ENCODE measurements at regions not wholly inside any gene's neighbourhood (a gene's known extent, or its start where the extent isn't known, plus 50 kb on each side); places are given as distances from the start of the nearest gene placed in this dataset.

- no peaks in the 10 kb centered on the region for H3K36me3 Mint-ChIP-seq (ENCODE audit: low read depth)
- no peak overlapping the region for H3K4me3 Mint-ChIP-seq
- H3K9me3 Mint-ChIP-seq: peaks cover 6% of the 10 kb centered on the region
- peaks cover 9% of the 10 kb centered on the region for H3K4me1 Mint-ChIP-seq
- H3K27me3 Mint-ChIP-seq (ENCODE audit: low read depth, poor library complexity): peaks cover 6% of the 10 kb centered on the region
- no peak for TF ChIP-seq CTCF (IDR thresholded peaks at IDR 0.05)
- H3K27ac Mint-ChIP-seq: no peak overlapping the region
- no peak for DNase-seq
Measured at GRCh38 chr15:94162939-94163338, 68.4 kb upstream of the MCTP2 start.

- no peaks in the 10 kb centered on the region for H3K36me3 Mint-ChIP-seq (ENCODE audit: low read depth)
- TF ChIP-seq CTCF (IDR thresholded peaks at IDR 0.05): no peak
- no peak overlapping the region for H3K4me3 Mint-ChIP-seq
- no peaks in the 10 kb centered on the region for H3K4me1 Mint-ChIP-seq
- no peak for DNase-seq
- peaks cover 31% of the 10 kb centered on the region for H3K9me3 Mint-ChIP-seq
- no peak overlapping the region for H3K27ac Mint-ChIP-seq
- H3K27me3 Mint-ChIP-seq (ENCODE audit: low read depth, poor library complexity): peaks cover 3% of the 10 kb centered on the region
Measured at GRCh38 chr15:94154255-94154654, 77.1 kb upstream of the MCTP2 start.

- DNase-seq: no peak
- no peak overlapping the region for H3K27ac Mint-ChIP-seq
- TF ChIP-seq CTCF (IDR thresholded peaks at IDR 0.05): no peak
- peaks cover 28% of the 10 kb centered on the region for H3K9me3 Mint-ChIP-seq
- peaks cover 6% of the 10 kb centered on the region for H3K4me1 Mint-ChIP-seq
- H3K4me3 Mint-ChIP-seq: no peak overlapping the region
- peaks cover 7% of the 10 kb centered on the region for H3K27me3 Mint-ChIP-seq (ENCODE audit: low read depth, poor library complexity)
- H3K36me3 Mint-ChIP-seq (ENCODE audit: low read depth): peaks cover 7% of the 10 kb centered on the region
Measured at GRCh38 chr15:94145046-94145445, 86.3 kb upstream of the MCTP2 start.

- H3K9me3 Mint-ChIP-seq: peaks cover 18% of the 10 kb centered on the region
- H3K4me1 Mint-ChIP-seq: peaks cover 6% of the 10 kb centered on the region
- peaks cover 7% of the 10 kb centered on the region for H3K36me3 Mint-ChIP-seq (ENCODE audit: low read depth)
- DNase-seq: no peak
- H3K4me3 Mint-ChIP-seq: no peak overlapping the region
- H3K27me3 Mint-ChIP-seq (ENCODE audit: low read depth, poor library complexity): peaks cover 3% of the 10 kb centered on the region
- no peak for TF ChIP-seq CTCF (IDR thresholded peaks at IDR 0.05)
- H3K27ac Mint-ChIP-seq: no peak overlapping the region
Measured at GRCh38 chr15:94141802-94142201, 89.6 kb upstream of the MCTP2 start.

GRCh38 chr15:94135486-94136147 lies 95.7 kb upstream of the MCTP2 start:
- peak; percentile 22 for TF ChIP-seq CTCF (IDR thresholded peaks at IDR 0.05)
- Mint-ChIP-seq H3K4me1 (no peaks in the 10 kb centered on the region), H3K27me3 (ENCODE audit: low read depth, poor library complexity) (peaks cover 4% of the 10 kb centered on the region), H3K9me3 (peaks cover 14% of the 10 kb centered on the region), H3K27ac (no peak overlapping the region), H3K4me3 (no peak overlapping the region), H3K36me3 (ENCODE audit: low read depth) (no peaks in the 10 kb centered on the region)
- DNase-seq: no peak

GRCh38 chr15:94131875-94132274 lies 99.5 kb upstream of the MCTP2 start:
- Mint-ChIP-seq H3K27ac (no peak overlapping the region), H3K27me3 (ENCODE audit: low read depth, poor library complexity) (peaks cover 4% of the 10 kb centered on the region), H3K4me1 (no peaks in the 10 kb centered on the region), H3K36me3 (ENCODE audit: low read depth) (no peaks in the 10 kb centered on the region), H3K4me3 (no peak overlapping the region), H3K9me3 (peaks cover 14% of the 10 kb centered on the region)
- DNase-seq: no peak
- TF ChIP-seq CTCF (IDR thresholded peaks at IDR 0.05): no peak

All from nephron progenitor cell (in vitro differentiated cells).